HEK293 (cell line): ENCODE measurements at regions not wholly inside any gene's neighbourhood (a gene's known extent, or its start where the extent isn't known, plus 50 kb on each side); places are given as distances from the start of the nearest gene placed in this dataset.
"Not testable (repeated sequence)": the region's sequence is repeated elsewhere in the genome, so short reads cannot be mapped to it uniquely, and the experiment has no call there.

Experiments used
- CTCF ChIA-PET: fragments of 350-600 bp; formaldehyde crosslinking; extraction: SDS; loops from one replicate; lab custom pipeline; 2021; ENCODE audit warnings: antibody characterized with exemption; lab: Yijun Ruan, JAX
- POLR2A ChIA-PET: fragments of 300-600 bp; formaldehyde crosslinking; extraction: SDS; loops from one replicate; lab custom pipeline; 2020; ENCODE audit warnings: antibody characterized with exemption, inconsistent platforms; lab: Yijun Ruan, JAX
- H3K27ac ChIP-seq: fragments of 200-500 bp; sonication (Bioruptor generic); 2 replicates; pipeline ENCODE4 v1.5.1; 2014; ENCODE audit warnings: low read depth, low read length, control low read depth, inconsistent platforms; ENCODE audit errors: extremely low read depth
- H3K36me3 ChIP-seq, 2 experiments: fragments of 200-500 bp in 1 of 2; sonication (Bioruptor generic) in 1 of 2; 1 replicate in 1 of 2; 2 replicates in 1 of 2; pipeline ENCODE4 v1.5.1; 2014 to 2017; ENCODE audit warnings: inconsistent platforms in 2 of 2, low read length in 2 of 2; ENCODE audit not compliant: control insufficient read depth in 2 of 2, insufficient read depth in 1 of 2
- H3K4me1 ChIP-seq: fragments of 200-500 bp; sonication (Bioruptor generic); 2 replicates; pipeline ENCODE4 v1.5.1; 2014; ENCODE audit warnings: mild to moderate bottlenecking, low read length, inconsistent platforms; ENCODE audit not compliant: control insufficient read depth, insufficient read depth
- H3K4me3 ChIP-seq: 2 replicates; pipeline ENCODE4 v1.5.1; 2011; ENCODE audit warnings: low read depth, mild to moderate bottlenecking, control low read depth, low read length, moderate library complexity
- H3K9me3 ChIP-seq: fragments of 200-500 bp; sonication (Bioruptor generic); 2 replicates; pipeline ENCODE4 v1.5.1; 2014; ENCODE audit warnings: low read depth, low read length, inconsistent platforms; ENCODE audit not compliant: control insufficient read depth, insufficient read depth
- KLF1 ChIP-seq: fragments of 450-650 bp; formaldehyde crosslinking; IDR thresholded peaks from 2 replicates; pipeline ENCODE4 v1.5.1; 2016; ENCODE audit warnings: missing biosample characterization, missing genetic modification characterization
- ZBTB1 ChIP-seq: fragments of 450-650 bp; formaldehyde crosslinking; IDR thresholded peaks from 2 replicates; pipeline ENCODE4 v1.5.1; 2016; ENCODE audit warnings: missing biosample characterization, missing genetic modification characterization
- ZIC2 ChIP-seq: fragments of 450-650 bp; formaldehyde crosslinking; IDR thresholded peaks from 2 replicates; pipeline ENCODE4 v1.5.1; 2016; ENCODE audit warnings: missing biosample characterization, missing genetic modification characterization
- ZNF19 ChIP-seq: fragments of 450-650 bp; formaldehyde crosslinking; IDR thresholded peaks from 2 replicates; pipeline ENCODE4; 2016; ENCODE audit warnings: missing biosample characterization, missing genetic modification characterization, low read depth
- ZNF2 ChIP-seq: fragments of 450-650 bp; formaldehyde crosslinking; IDR thresholded peaks from 2 replicates; pipeline ENCODE4 v1.5.1; 2016; ENCODE audit warnings: missing biosample characterization, missing genetic modification characterization
- ZNF211 ChIP-seq: fragments of 450-650 bp; formaldehyde crosslinking; IDR thresholded peaks from 2 replicates; pipeline ENCODE4 v1.5.1; 2016; ENCODE audit warnings: low read depth, missing biosample characterization, missing genetic modification characterization
- ZNF274 ChIP-seq, 2 experiments: fragments of 200-500 bp in 1 of 2; fragments of 450-650 bp in 1 of 2; sonication (Bioruptor generic) in 1 of 2; formaldehyde crosslinking in 1 of 2; IDR thresholded peaks; 2 replicates each; pipeline versions ENCODE4 v1.5.1 to v1.6.1; 2014 to 2016; ENCODE audit warnings: borderline replicate concordance in 1 of 2, inconsistent platforms in 1 of 2, low read length in 1 of 2, missing biosample characterization in 1 of 2, missing genetic modification characterization in 1 of 2
- ZNF292 ChIP-seq: fragments of 450-650 bp; formaldehyde crosslinking; IDR thresholded peaks from 2 replicates; pipeline ENCODE4 v1.5.1; 2016; ENCODE audit warnings: low read depth, missing biosample characterization, missing genetic modification characterization, borderline replicate concordance
- ZNF324 ChIP-seq: fragments of 450-650 bp; formaldehyde crosslinking; IDR thresholded peaks from 2 replicates; pipeline ENCODE4 v1.5.1; 2016; ENCODE audit warnings: missing biosample characterization, missing genetic modification characterization
- ZNF341 ChIP-seq: fragments of 450-650 bp; formaldehyde crosslinking; IDR thresholded peaks from 2 replicates; pipeline ENCODE4; 2016; ENCODE audit warnings: low read depth, missing biosample characterization, missing genetic modification characterization
- ZNF548 ChIP-seq: fragments of 450-650 bp; formaldehyde crosslinking; IDR thresholded peaks from 2 replicates; pipeline ENCODE4 v1.5.1; 2016; ENCODE audit warnings: missing biosample characterization, missing genetic modification characterization
- ZNF558 ChIP-seq: fragments of 450-650 bp; formaldehyde crosslinking; IDR thresholded peaks from 2 replicates; pipeline ENCODE4 v1.5.1; 2016; ENCODE audit warnings: missing biosample characterization, missing genetic modification characterization
- ZNF629 ChIP-seq: fragments of 450-650 bp; formaldehyde crosslinking; IDR thresholded peaks from 2 replicates; pipeline ENCODE4 v1.5.1; 2017; ENCODE audit warnings: missing biosample characterization, missing genetic modification characterization
- ZNF664 ChIP-seq: fragments of 450-650 bp; formaldehyde crosslinking; IDR thresholded peaks from 2 replicates; pipeline ENCODE4 v1.5.1; 2016; ENCODE audit warnings: missing biosample characterization, missing genetic modification characterization
- ZNF777 ChIP-seq: fragments of 450-650 bp; formaldehyde crosslinking; IDR thresholded peaks from 2 replicates; pipeline ENCODE4 v1.5.1; 2017; ENCODE audit warnings: missing biosample characterization, missing genetic modification characterization, borderline replicate concordance
- TF ChIP-seq, protein P1 (sequence below): fragments of 450-650 bp; formaldehyde crosslinking; IDR thresholded peaks from 2 replicates; pipeline ENCODE4 v1.5.1; 2016; ENCODE audit warnings: missing biosample characterization, missing genetic modification characterization
- TF ChIP-seq, protein P2 (sequence below): fragments of 450-650 bp; formaldehyde crosslinking; IDR thresholded peaks from 2 replicates; pipeline ENCODE4 v1.5.1; 2016; ENCODE audit warnings: missing biosample characterization, missing genetic modification characterization
- TF ChIP-seq, protein P3 (sequence below): fragments of 450-650 bp; formaldehyde crosslinking; IDR thresholded peaks from 2 replicates; pipeline ENCODE4 v1.5.1; 2016; ENCODE audit warnings: missing biosample characterization, missing genetic modification characterization
- TF ChIP-seq, protein P4 (sequence below): fragments of 450-650 bp; formaldehyde crosslinking; IDR thresholded peaks from 2 replicates; pipeline ENCODE4 v1.5.1; 2017; ENCODE audit warnings: missing biosample characterization, missing genetic modification characterization

DNA sequence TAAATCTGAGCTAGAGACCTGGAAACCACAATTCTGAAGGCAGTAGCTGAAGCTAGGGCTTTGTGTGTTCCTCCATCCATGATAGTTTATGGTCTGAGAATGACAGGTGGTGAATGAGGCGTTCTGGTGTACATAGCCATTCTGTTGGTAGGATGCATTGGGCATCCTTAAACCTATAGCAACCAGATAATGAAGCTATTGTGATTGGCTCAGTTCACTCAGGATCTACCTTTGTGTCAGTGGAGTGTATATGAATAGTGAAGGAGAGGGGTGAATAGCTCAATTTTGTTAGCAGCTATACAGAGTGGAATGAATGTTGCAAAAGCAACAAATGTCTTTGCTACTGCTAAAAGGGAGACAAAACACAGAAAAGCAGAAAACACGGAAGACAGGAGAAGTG is 80.0 kb upstream of the PCDH20 start (continued):
- TF ChIP-seq KLF1 (tag by site-specific recombination) (no peak), ZNF558 (no peak)

DNA sequence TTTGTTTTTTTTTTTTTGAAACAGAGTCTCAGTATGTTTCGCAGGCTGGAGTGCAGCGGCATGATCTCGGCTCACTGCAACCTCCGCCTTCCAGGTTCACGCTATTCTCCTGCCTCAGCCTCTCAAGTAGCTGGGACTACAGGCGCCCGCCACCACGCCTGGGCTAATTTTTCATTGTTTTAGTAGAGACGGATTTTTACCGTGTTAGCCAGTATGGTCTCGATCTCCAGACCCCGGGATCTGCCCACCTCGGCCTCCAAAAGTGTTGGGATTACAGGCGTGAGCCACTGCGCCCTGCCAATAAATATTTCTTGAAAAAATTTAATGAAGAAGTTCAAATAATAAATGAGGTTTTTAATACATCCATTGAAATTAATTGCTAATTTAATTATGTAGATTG is 77.9 kb upstream of the PCDH20 start:
- CTCF ChIA-PET = interaction anchor here (0.6 kb wide), 1 partner anchor 13 kb away, joined by 3 read pairs; no protein-coding TSS in a partner anchor
- POLR2A ChIA-PET, H3K4me1 ChIP-seq, H3K27ac ChIP-seq, H3K9me3 ChIP-seq, H3K4me3 ChIP-seq, H3K36me3 ChIP-seq: not testable (repeated sequence)

DNA sequence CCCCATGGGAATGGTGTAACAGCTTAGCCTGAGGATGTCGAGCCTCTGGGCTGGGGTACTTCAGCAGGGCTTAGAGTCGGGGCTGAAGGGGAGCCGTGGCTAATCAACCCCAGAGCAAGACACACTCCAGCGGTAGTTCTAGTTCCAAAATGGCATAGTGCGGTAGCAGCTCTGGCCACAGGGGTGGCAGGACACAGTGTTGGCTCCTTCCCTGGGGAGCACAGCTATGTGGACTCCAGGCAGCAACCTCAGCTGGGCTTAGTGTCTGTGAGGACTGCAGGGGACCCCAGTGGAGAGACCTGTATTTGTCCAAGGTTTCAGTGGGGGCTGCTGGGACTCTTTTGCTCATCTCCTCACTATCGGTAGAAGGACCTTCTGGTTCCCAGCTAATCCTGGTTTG is 70.8 kb upstream of the PCDH20 start:
- CTCF ChIA-PET = no interaction called here
- POLR2A ChIA-PET = no interaction called here
- no peaks in the 10 kb centered on the region for H3K4me1 ChIP-seq

More for the DNA sequence above, 70.8 kb upstream of the PCDH20 start:
- TF ChIP-seq ZNF19 (tag by site-specific recombination) (no peak), ZNF324 (tag by site-specific recombination) (no peak), ZNF629 (tag by site-specific recombination) (no peak), ZNF664 (tag by site-specific recombination) (no peak), ZNF2 (no peak), ZNF558 (no peak), ZBTB1 (no peak), ZNF274 (IDR thresholded peaks at IDR 0.05; ENCODE audit: low read length) (no peak), ZNF274 (tag by site-specific recombination; IDR thresholded peaks at IDR 0.05; ENCODE audit: borderline replicate concordance) (no peak), ZNF341 (tag by site-specific recombination) (no peak), ZNF292 (tag by site-specific recombination) (no peak), ZIC2 (tag by site-specific recombination) (no peak), ZNF548 (no peak), ZNF211 (tag by site-specific recombination) (no peak), ZNF777 (tag by site-specific recombination) (no peak)
- TF ChIP-seq, protein P1, sequence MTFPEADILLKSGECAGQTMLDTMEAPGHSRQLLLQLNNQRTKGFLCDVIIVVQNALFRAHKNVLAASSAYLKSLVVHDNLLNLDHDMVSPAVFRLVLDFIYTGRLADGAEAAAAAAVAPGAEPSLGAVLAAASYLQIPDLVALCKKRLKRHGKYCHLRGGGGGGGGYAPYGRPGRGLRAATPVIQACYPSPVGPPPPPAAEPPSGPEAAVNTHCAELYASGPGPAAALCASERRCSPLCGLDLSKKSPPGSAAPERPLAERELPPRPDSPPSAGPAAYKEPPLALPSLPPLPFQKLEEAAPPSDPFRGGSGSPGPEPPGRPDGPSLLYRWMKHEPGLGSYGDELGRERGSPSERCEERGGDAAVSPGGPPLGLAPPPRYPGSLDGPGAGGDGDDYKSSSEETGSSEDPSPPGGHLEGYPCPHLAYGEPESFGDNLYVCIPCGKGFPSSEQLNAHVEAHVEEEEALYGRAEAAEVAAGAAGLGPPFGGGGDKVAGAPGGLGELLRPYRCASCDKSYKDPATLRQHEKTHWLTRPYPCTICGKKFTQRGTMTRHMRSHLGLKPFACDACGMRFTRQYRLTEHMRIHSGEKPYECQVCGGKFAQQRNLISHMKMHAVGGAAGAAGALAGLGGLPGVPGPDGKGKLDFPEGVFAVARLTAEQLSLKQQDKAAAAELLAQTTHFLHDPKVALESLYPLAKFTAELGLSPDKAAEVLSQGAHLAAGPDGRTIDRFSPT (tag by site-specific recombination) = no peak
- TF ChIP-seq, protein P2, sequence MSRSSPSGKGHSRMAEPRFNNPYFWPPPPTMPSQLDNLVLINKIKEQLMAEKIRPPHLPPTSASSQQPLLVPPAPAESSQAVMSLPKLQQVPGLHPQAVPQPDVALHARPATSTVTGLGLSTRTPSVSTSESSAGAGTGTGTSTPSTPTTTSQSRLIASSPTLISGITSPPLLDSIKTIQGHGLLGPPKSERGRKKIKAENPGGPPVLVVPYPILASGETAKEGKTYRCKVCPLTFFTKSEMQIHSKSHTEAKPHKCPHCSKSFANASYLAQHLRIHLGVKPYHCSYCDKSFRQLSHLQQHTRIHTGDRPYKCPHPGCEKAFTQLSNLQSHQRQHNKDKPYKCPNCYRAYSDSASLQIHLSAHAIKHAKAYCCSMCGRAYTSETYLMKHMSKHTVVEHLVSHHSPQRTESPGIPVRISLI (tag by site-specific recombination) = no peak
- TF ChIP-seq, protein P3, sequence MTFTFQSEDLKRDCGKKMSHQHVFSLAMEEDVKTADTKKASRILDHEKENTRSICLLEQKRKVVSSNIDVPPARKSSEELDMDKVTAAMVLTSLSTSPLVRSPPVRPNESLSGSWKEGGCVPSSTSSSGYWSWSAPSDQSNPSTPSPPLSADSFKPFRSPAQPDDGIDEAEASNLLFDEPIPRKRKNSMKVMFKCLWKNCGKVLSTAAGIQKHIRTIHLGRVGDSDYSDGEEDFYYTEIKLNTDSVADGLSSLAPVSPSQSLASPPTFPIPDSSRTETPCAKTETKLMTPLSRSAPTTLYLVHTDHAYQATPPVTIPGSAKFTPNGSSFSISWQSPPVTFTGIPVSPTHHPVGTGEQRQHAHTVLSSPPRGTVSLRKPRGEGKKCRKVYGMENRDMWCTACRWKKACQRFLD (tag by site-specific recombination) = no peak
- TF ChIP-seq, protein P4, sequence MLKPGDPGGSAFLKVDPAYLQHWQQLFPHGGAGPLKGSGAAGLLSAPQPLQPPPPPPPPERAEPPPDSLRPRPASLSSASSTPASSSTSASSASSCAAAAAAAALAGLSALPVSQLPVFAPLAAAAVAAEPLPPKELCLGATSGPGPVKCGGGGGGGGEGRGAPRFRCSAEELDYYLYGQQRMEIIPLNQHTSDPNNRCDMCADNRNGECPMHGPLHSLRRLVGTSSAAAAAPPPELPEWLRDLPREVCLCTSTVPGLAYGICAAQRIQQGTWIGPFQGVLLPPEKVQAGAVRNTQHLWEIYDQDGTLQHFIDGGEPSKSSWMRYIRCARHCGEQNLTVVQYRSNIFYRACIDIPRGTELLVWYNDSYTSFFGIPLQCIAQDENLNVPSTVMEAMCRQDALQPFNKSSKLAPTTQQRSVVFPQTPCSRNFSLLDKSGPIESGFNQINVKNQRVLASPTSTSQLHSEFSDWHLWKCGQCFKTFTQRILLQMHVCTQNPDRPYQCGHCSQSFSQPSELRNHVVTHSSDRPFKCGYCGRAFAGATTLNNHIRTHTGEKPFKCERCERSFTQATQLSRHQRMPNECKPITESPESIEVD = no peak
- Histone ChIP-seq H3K4me3 (no peak overlapping the region), H3K36me3 (no peaks in the 10 kb centered on the region), H3K27ac (no peak overlapping the region), H3K9me3 (no peaks in the 10 kb centered on the region)
